Fibroblast of skin of right biceps (primary cell): ENCODE measurements at regions not wholly inside any gene's neighbourhood (a gene's known extent, or its start where the extent isn't known, plus 50 kb on each side); places are given as distances from the start of the nearest gene placed in this dataset.
A peak's percentile ranks its signal among the peaks of the same experiment; 100 is the strongest.
"Not testable (repeated sequence)": the region's sequence is repeated elsewhere in the genome, so short reads cannot be mapped to it uniquely, and the experiment has no call there.

ENCODE experiments used
- DNase-seq: peaks from one replicate; pipeline ENCODE4 v3.0.0-alpha.2; 2013

- DNase-seq = no peak
Observed at GRCh38 chr5:135279328-135279727, 119.7 kb downstream of the MACROH2A1 start.

- no peak for DNase-seq
Observed at GRCh38 chr5:135276151-135276550, 122.9 kb downstream of the MACROH2A1 start.

GRCh38 chr5:135273212-135273611 lies 125.8 kb downstream of the MACROH2A1 start:
- no peak for DNase-seq

GRCh38 chr5:135272311-135272805 lies 126.7 kb downstream of the MACROH2A1 start:
- DNase-seq = no peak

GRCh38 chr5:135271533-135272310 lies 127.3 kb downstream of the MACROH2A1 start:
- peak; percentile 74 for DNase-seq

- peak; percentile 90 for DNase-seq
Observed at GRCh38 chr5:135269931-135270421, 129.1 kb downstream of the MACROH2A1 start.

- peak; percentile 70 for DNase-seq
Observed at GRCh38 chr5:135269199-135269598, 129.8 kb downstream of the MACROH2A1 start.

- DNase-seq = peak; percentile 60
Observed at GRCh38 chr5:135266975-135267374, 132.1 kb downstream of the MACROH2A1 start.

GRCh38 chr5:135266303-135266635 lies 132.8 kb downstream of the MACROH2A1 start:
- DNase-seq = peak; percentile 52

GRCh38 chr5:135265497-135266302 lies 133.3 kb downstream of the MACROH2A1 start:
- no peak for DNase-seq

GRCh38 chr5:135264451-135265440 lies 134.3 kb downstream of the MACROH2A1 start:
- no peak for DNase-seq

GRCh38 chr5:135263022-135263668 lies 135.9 kb downstream of the MACROH2A1 start:
- DNase-seq = no peak

GRCh38 chr5:135262364-135262763 lies 136.7 kb downstream of the MACROH2A1 start:
- DNase-seq = peak; percentile 50

GRCh38 chr5:135260108-135260507 lies 138.9 kb downstream of the MACROH2A1 start:
- DNase-seq = not testable (repeated sequence)

GRCh38 chr5:135255461-135256178 lies 143.4 kb downstream of the MACROH2A1 start:
- no peak for DNase-seq

- DNase-seq = no peak
Observed at GRCh38 chr5:135254183-135254582, 144.8 kb downstream of the MACROH2A1 start.

GRCh38 chr5:135253601-135254178 lies 145.3 kb downstream of the MACROH2A1 start:
- DNase-seq = peak; percentile 63

GRCh38 chr5:135251093-135251492 lies 147.9 kb downstream of the MACROH2A1 start:
- no peak for DNase-seq

GRCh38 chr5:135250671-135251070 lies 148.4 kb downstream of the MACROH2A1 start:
- DNase-seq = no peak

GRCh38 chr5:135249658-135250057 lies 149.4 kb downstream of the MACROH2A1 start:
- peak; percentile 63 for DNase-seq

- no peak for DNase-seq
Observed at GRCh38 chr5:135248801-135249231, 150.2 kb downstream of the MACROH2A1 start.
